Thyroid gland (tissue), 4 donors: ENCODE measurements at regions not wholly inside any gene's neighbourhood (a gene's known extent, or its start where the extent isn't known, plus 50 kb on each side); places are given as distances from the start of the nearest gene placed in this dataset.

Experiments
- DNase-seq, 2 donors: peaks; one replicate each; pipeline ENCODE4 v3.0.0-alpha.2; 2019
- H3K27ac ChIP-seq, 3 donors: fragments of 200-600 bp; sonication (generic); 1 replicate in 2 of 3; 2 replicates in 1 of 3; pipeline ENCODE4 v1.5.1; 2016 to 2019; ENCODE audit warnings: mild to moderate bottlenecking in 1 of 3, moderate library complexity in 1 of 3
- H3K27me3 ChIP-seq: fragments of 200-600 bp; sonication (generic); one replicate; pipeline ENCODE4 v1.5.1; 2019
- H3K36me3 ChIP-seq, 2 donors: fragments of 200-600 bp; sonication (generic); one replicate each; pipeline ENCODE4 v1.5.1; 2016 to 2019
- H3K4me1 ChIP-seq, 2 donors: fragments of 200-600 bp; sonication (generic); one replicate each; pipeline ENCODE4 v1.5.1; 2017 to 2019
- H3K4me3 ChIP-seq, 3 donors: fragments of 200-600 bp; sonication (generic); replicated peaks in 1 of 3; 1 replicate in 2 of 3; 2 replicates in 1 of 3; pipeline ENCODE4 v1.5.1; 2016; ENCODE audit warnings: mild to moderate bottlenecking in 1 of 3
- H3K9me3 ChIP-seq: fragments of 200-600 bp; sonication (generic); one replicate; pipeline ENCODE4 v1.5.1; 2017
- POLR2A ChIP-seq, 2 donors: fragments of 450-650 bp; IDR thresholded peaks; one replicate each; pipeline ENCODE4 v1.6.1; 2017; ENCODE audit warnings: antibody characterized with exemption in 2 of 2, mild to moderate bottlenecking in 2 of 2, moderate library complexity in 1 of 2
- WGBS, 2 donors: methylation state at CpG; one replicate each; pipeline ENCODE4 v1.1.5; 2017; 5-methylcytosine and 5-hydroxymethylcytosine counted together
- intact Hi-C: fragments of 100-400 bp; cut with DNase I; formaldehyde crosslinking; loops from one replicate; pipeline ENCODE4 v1.15.1; 2023
- TF ChIP-seq, protein P1 (sequence below), 6 experiments: fragments of 200-600 bp in 3 of 6; fragments of 450-650 bp in 3 of 6; sonication (generic) in 3 of 6; IDR thresholded peaks; one replicate each; pipeline ENCODE4 v1.5.1; 2016 to 2019; ENCODE audit warnings: antibody characterized with exemption in 6 of 6, mild to moderate bottlenecking in 2 of 6, inconsistent platforms in 1 of 6, moderate library complexity in 1 of 6

GRCh38 chr22:48264586-48264985, 1502.1 kb downstream of the TBC1D22A start:
- Histone ChIP-seq H3K9me3 (no peaks in the 10 kb centered on the region), H3K4me1 (no peaks in the 10 kb centered on the region), H3K36me3 (no peaks in the 10 kb centered on the region), H3K4me3 (no peak overlapping the region), H3K27me3 (no peaks in the 10 kb centered on the region), H3K27ac (no peak overlapping the region)
- 86 to 91% methylated on average over 13 to 14 of the region's 14 CpGs for WGBS, 2 donors
- DNase-seq = no peak
- TF ChIP-seq, protein P1, sequence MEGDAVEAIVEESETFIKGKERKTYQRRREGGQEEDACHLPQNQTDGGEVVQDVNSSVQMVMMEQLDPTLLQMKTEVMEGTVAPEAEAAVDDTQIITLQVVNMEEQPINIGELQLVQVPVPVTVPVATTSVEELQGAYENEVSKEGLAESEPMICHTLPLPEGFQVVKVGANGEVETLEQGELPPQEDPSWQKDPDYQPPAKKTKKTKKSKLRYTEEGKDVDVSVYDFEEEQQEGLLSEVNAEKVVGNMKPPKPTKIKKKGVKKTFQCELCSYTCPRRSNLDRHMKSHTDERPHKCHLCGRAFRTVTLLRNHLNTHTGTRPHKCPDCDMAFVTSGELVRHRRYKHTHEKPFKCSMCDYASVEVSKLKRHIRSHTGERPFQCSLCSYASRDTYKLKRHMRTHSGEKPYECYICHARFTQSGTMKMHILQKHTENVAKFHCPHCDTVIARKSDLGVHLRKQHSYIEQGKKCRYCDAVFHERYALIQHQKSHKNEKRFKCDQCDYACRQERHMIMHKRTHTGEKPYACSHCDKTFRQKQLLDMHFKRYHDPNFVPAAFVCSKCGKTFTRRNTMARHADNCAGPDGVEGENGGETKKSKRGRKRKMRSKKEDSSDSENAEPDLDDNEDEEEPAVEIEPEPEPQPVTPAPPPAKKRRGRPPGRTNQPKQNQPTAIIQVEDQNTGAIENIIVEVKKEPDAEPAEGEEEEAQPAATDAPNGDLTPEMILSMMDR (IDR thresholded peaks at IDR 0.05) = no peak
- no peak for TF ChIP-seq POLR2A (IDR thresholded peaks at IDR 0.05)
- intact Hi-C loops = no loop called here

DNA sequence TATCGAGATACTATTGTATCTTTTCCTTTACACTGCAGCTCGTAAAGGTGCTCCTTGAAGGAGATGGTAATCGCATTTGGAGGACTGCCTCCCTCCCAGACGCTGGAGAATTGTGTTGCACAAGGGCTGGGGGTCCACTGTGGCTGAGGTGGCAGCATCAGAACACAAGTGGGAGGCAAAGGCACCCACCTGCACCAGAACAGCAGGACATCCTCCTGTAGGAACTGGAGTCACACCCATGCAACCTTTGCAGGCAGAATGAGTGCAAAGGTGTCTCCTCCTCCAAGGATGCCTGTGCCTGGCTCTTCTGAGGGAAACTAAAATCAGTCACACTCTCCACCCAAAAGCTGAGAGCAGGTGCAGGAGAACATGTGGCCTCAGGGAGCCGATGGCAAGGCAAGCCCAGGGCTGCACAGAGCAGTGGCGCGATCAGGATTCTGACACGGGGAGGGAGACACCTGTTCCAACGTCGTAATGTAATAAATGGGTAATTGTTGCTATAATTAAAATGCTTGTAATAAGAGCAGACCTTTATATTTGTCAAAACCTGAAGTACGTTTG, 1501.4 kb downstream of the TBC1D22A start:
- H3K36me3 ChIP-seq = no peaks in the 10 kb centered on the region
- no peaks in the 10 kb centered on the region for H3K9me3 ChIP-seq
- 78 to 80% methylated on average over 11 of the region's 11 CpGs for WGBS, 2 donors
- intact Hi-C loops = no loop called here
- no peak for DNase-seq
- no peak overlapping the region for H3K4me3 ChIP-seq
- H3K27me3 ChIP-seq = no peaks in the 10 kb centered on the region
- H3K4me1 ChIP-seq = no peaks in the 10 kb centered on the region
- no peak overlapping the region for H3K27ac ChIP-seq
- TF ChIP-seq, protein P1 (IDR thresholded peaks at IDR 0.05) = no peak
- no peak for TF ChIP-seq POLR2A (IDR thresholded peaks at IDR 0.05)

DNA sequence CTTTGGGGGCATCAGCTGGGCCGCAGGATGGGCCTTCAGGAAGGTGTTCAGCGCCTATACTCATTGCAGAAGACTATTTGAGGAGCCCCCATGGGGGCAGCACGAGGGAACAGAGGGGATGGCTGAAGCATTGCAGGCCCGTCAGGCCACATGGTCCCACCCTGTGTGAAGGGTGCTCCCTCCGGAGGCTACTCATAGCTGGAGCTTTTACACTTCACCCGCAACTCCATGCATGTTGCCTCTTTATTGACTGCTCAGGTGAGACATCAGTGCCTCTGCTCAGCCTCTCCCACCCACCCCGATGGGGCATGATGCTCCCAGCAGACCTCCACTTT, 1500.9 kb downstream of the TBC1D22A start:
- H3K9me3 ChIP-seq = no peaks in the 10 kb centered on the region
- WGBS, 2 donors = 64 to 75% methylated on average over 6 to 7 of the region's 7 CpGs
- no peaks in the 10 kb centered on the region for H3K27me3 ChIP-seq
- no peak overlapping the region for H3K4me3 ChIP-seq
- H3K27ac ChIP-seq = no peak overlapping the region
- intact Hi-C loops = no loop called here
- H3K36me3 ChIP-seq = no peaks in the 10 kb centered on the region
- no peaks in the 10 kb centered on the region for H3K4me1 ChIP-seq
- no peak for DNase-seq
- TF ChIP-seq POLR2A (IDR thresholded peaks at IDR 0.05) = no peak
- TF ChIP-seq, protein P1 (IDR thresholded peaks at IDR 0.05) = no peak

DNA sequence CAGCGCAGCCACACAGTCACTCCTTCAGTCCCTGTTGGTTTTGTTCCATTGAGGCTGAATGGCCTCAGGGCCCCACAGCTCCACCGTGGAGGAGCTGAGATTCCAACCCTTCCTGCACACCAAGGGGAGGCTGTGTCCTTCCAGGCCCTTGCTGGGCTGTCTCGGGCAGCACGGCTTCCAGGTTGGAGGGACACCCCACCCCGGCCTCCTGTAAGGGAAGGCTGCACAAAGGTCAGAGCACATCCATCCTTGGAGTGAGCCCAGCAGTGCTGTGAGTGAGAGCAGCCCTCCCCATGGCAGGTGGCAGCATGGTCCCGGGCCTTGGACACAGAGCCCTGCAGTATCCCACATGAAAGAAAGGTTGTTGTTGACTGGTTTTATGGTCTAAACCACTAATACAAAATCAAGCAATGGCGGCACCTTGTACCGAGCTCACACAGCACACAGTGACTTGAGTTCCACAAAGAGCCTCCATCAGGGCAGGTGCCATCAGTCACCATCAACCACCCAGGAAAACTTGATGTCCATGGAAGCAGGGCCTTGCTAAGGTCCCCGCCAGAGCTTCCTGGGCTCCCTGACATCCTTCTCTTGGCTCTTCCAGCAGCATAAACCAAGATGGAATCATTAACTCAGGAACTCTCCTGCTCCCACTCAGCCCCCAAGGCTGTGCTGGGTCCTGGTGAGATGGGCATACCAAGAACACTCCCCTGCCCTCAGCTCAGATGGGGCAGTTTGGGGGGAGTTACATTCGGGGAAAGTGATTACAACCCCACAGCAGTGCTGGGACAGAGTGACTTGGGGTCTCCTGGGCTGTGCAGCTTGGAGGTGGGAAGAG, 1500.4 kb downstream of the TBC1D22A start:
- no peaks in the 10 kb centered on the region for H3K4me1 ChIP-seq
- H3K36me3 ChIP-seq = no peaks in the 10 kb centered on the region
- TF ChIP-seq POLR2A (IDR thresholded peaks at IDR 0.05) = no peak
- TF ChIP-seq, protein P1 (IDR thresholded peaks at IDR 0.05) = no peak
- intact Hi-C loops = no loop called here
- no peaks in the 10 kb centered on the region for H3K9me3 ChIP-seq
- WGBS, 2 donors = 75 to 89% methylated on average over 7 of the region's 10 CpGs
- no peaks in the 10 kb centered on the region for H3K27me3 ChIP-seq
- H3K27ac ChIP-seq = no peak overlapping the region
- DNase-seq = no peak
- no peak overlapping the region for H3K4me3 ChIP-seq

DNA sequence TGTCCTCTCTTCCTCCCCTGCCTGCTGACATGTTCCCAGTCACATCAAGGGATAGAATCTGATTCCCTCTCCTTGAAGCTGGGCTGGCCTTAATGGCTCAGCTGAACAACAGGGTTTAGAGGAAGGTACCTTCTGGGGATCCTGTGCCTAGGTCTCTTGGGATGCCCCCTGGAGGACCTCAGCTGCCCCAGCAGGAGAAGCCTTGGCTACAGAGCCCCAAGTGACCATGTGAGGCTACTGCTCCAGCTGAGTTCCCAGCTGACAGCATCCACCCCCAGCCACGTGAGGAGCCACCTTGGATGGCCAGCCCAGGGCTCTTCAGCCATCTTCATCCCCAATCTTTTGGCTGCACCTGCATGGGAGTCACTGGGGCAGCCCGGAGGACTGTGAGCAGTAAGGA, 1499.3 kb downstream of the TBC1D22A start:
- WGBS, 2 donors = 88 to 93% methylated on average over 1 to 2 of the region's 2 CpGs
- intact Hi-C loops = no loop called here
- Histone ChIP-seq H3K4me1 (no peaks in the 10 kb centered on the region), H3K9me3 (no peaks in the 10 kb centered on the region), H3K27ac (no peak overlapping the region), H3K4me3 (no peak overlapping the region), H3K36me3 (no peaks in the 10 kb centered on the region), H3K27me3 (no peaks in the 10 kb centered on the region)
- TF ChIP-seq POLR2A (IDR thresholded peaks at IDR 0.05) = no peak
- TF ChIP-seq, protein P1 (IDR thresholded peaks at IDR 0.05) = no peak
- no peak for DNase-seq
